C4-2B (cell line): ENCODE measurements at regions not wholly inside any gene's neighbourhood (a gene's known extent, or its start where the extent isn't known, plus 50 kb on each side); places are given as distances from the start of the nearest gene placed in this dataset.

Experiments
- H3K27ac ChIP-seq: fragments of 450-650 bp; 2 replicates; pipeline ENCODE4 v1.5.1; 2017
- CTCF ChIP-seq: fragments of 450-650 bp; conservative IDR thresholded peaks from 2 replicates; pipeline ENCODE4 v1.5.1; 2017; ENCODE audit warnings: mild to moderate bottlenecking
- ZFX ChIP-seq: fragments of 450-650 bp; IDR thresholded peaks from 2 replicates; pipeline ENCODE4 v1.6.1; 2017

- no peak overlapping the region for H3K27ac ChIP-seq
These were observed 924.8 kb upstream of the PTPRD start for GRCh38 chr9:11537566-11537965.

GRCh38 chr9:11542781-11543180, 930.0 kb upstream of the PTPRD start:
- no peak overlapping the region for H3K27ac ChIP-seq
- TF ChIP-seq ZFX (no peak), CTCF (no peak)

More at GRCh38 chr9:11537566-11537965, 924.8 kb upstream of the PTPRD start:
- TF ChIP-seq CTCF = no peak
- no peak for TF ChIP-seq ZFX

- H3K27ac ChIP-seq = no peak overlapping the region
- no peak for TF ChIP-seq ZFX
- no peak for TF ChIP-seq CTCF
These were observed 933.4 kb upstream of the PTPRD start for GRCh38 chr9:11546231-11546630.

GRCh38 chr9:11549311-11549794, 936.6 kb upstream of the PTPRD start:
- no peak for TF ChIP-seq CTCF
- TF ChIP-seq ZFX = no peak
- no peak overlapping the region for H3K27ac ChIP-seq

- H3K27ac ChIP-seq = no peak overlapping the region
- TF ChIP-seq CTCF (no peak), ZFX (no peak)
These were observed 938.3 kb upstream of the PTPRD start for GRCh38 chr9:11551106-11551505.

- no peak overlapping the region for H3K27ac ChIP-seq
- TF ChIP-seq CTCF (no peak), ZFX (no peak)
These were observed 945.2 kb upstream of the PTPRD start for GRCh38 chr9:11558043-11558442.

- TF ChIP-seq CTCF (no peak), ZFX (no peak)
- no peak overlapping the region for H3K27ac ChIP-seq
These were observed 946.4 kb upstream of the PTPRD start for GRCh38 chr9:11559001-11559776.
